Caco-2 (cell line): ENCODE measurements at regions not wholly inside any gene's neighbourhood (a gene's known extent, or its start where the extent isn't known, plus 50 kb on each side); places are given as distances from the start of the nearest gene placed in this dataset.
"Not testable (repeated sequence)": the region's sequence is repeated elsewhere in the genome, so short reads cannot be mapped to it uniquely, and the experiment has no call there.

Source experiments
- BruUV-seq: library from RNA; stranded (reverse); fragments of 400-500 nt; replicated peaks from 2 replicates; lab custom pipeline; 2021; lab: Mats Ljungman, UMichigan
- CTCF ChIA-PET: fragments of 300-600 bp; sonication (Branson Sonifier 250); formaldehyde crosslinking; loops from one replicate; lab custom pipeline; 2022; ENCODE audit warnings: antibody characterized with exemption; lab: Charles Lee
- POLR2A ChIA-PET: fragments of 300-600 bp; sonication (Branson Sonifier 250); formaldehyde crosslinking; loops from one replicate; lab custom pipeline; 2022; ENCODE audit warnings: antibody characterized with exemption; lab: Charles Lee
- DNase-seq, 2 experiments: peaks; one replicate each; pipeline versions ENCODE4 v3.0.0 to v3.0.0-alpha.2; 2020 to 2022
- H3K27me3 ChIP-seq: replicated peaks from 2 replicates; pipeline ENCODE4 v1.6.0; 2011; ENCODE audit warnings: low read length; ENCODE audit not compliant: control insufficient read depth, insufficient read depth
- H3K36me3 ChIP-seq: 2 replicates; pipeline ENCODE4 v1.5.1; 2011; ENCODE audit warnings: low read length; ENCODE audit not compliant: control insufficient read depth, insufficient read depth
- H3K4me1 ChIP-seq: fragments of 250-450 bp; sonication (Bioruptor Pico); 2 replicates; pipeline ENCODE4 v1.5.1; 2020; ENCODE audit warnings: mild to moderate bottlenecking
- H3K4me3 ChIP-seq: 2 replicates; pipeline ENCODE4 v1.5.1; 2011; ENCODE audit warnings: low read depth, mild to moderate bottlenecking, control low read depth, low read length
- H3K9me3 ChIP-seq: fragments of 250-450 bp; sonication (Bioruptor Pico); 2 replicates; pipeline ENCODE4 v1.5.1; 2020; ENCODE audit warnings: mild to moderate bottlenecking, moderate library complexity
- H3K27ac Mint-ChIP-seq: one replicate; pipeline ENCODE4 v1.8.0; 2022; ENCODE audit warnings: mixed read lengths; ENCODE audit not compliant: unreplicated experiment
- H3K27me3 Mint-ChIP-seq: one replicate; pipeline ENCODE4 v1.8.0; 2022; ENCODE audit warnings: mixed read lengths; ENCODE audit not compliant: insufficient read depth, unreplicated experiment
- H3K36me3 Mint-ChIP-seq: one replicate; pipeline ENCODE4 v1.8.0; 2022; ENCODE audit warnings: mild to moderate bottlenecking, mixed read lengths; ENCODE audit not compliant: insufficient read depth, unreplicated experiment
- H3K4me1 Mint-ChIP-seq: one replicate; pipeline ENCODE4 v1.8.0; 2022; ENCODE audit warnings: low read depth, mixed read lengths; ENCODE audit not compliant: unreplicated experiment
- H3K4me3 Mint-ChIP-seq: one replicate; pipeline ENCODE4 v1.8.0; 2022; ENCODE audit warnings: mild to moderate bottlenecking, moderate library complexity, mixed read lengths; ENCODE audit not compliant: unreplicated experiment
- H3K9me3 Mint-ChIP-seq: one replicate; pipeline ENCODE4 v1.8.0; 2022; ENCODE audit warnings: mixed read lengths; ENCODE audit not compliant: unreplicated experiment
- intact Hi-C: fragments of 100-400 bp; cut with micrococcal nuclease; formaldehyde crosslinking; loops from one replicate; pipeline ENCODE4 v1.10.0; 2022; ENCODE audit not compliant: unreplicated experiment
- TF ChIP-seq, protein P1 (sequence below), 2 experiments: fragments of 200-600 bp in 1 of 2; IDR thresholded peaks; 1 replicate in 1 of 2; 2 replicates in 1 of 2; pipeline versions ENCODE4 v1.5.1 to v1.8.0; 2011 to 2022; ENCODE audit warnings: antibody characterized with exemption in 1 of 2, control low read depth in 1 of 2, inconsistent platforms in 1 of 2, low read depth in 1 of 2, low read length in 1 of 2, mild to moderate bottlenecking in 1 of 2, moderate library complexity in 1 of 2; ENCODE audit not compliant: insufficient read depth in 1 of 2, severe bottlenecking in 1 of 2, unreplicated experiment in 1 of 2

GRCh38 chrX:30027636-30028035 lies 187.7 kb upstream of the MAGEB2 start:
- no peaks in the 10 kb centered on the region for H3K36me3 Mint-ChIP-seq
- no peak overlapping the region for H3K4me3 Mint-ChIP-seq
- no peaks in the 10 kb centered on the region for H3K27me3 ChIP-seq
- no peaks in the 10 kb centered on the region for H3K9me3 Mint-ChIP-seq
- DNase-seq = no peak
- no peak overlapping the region for H3K27ac Mint-ChIP-seq
- TF ChIP-seq, protein P1, sequence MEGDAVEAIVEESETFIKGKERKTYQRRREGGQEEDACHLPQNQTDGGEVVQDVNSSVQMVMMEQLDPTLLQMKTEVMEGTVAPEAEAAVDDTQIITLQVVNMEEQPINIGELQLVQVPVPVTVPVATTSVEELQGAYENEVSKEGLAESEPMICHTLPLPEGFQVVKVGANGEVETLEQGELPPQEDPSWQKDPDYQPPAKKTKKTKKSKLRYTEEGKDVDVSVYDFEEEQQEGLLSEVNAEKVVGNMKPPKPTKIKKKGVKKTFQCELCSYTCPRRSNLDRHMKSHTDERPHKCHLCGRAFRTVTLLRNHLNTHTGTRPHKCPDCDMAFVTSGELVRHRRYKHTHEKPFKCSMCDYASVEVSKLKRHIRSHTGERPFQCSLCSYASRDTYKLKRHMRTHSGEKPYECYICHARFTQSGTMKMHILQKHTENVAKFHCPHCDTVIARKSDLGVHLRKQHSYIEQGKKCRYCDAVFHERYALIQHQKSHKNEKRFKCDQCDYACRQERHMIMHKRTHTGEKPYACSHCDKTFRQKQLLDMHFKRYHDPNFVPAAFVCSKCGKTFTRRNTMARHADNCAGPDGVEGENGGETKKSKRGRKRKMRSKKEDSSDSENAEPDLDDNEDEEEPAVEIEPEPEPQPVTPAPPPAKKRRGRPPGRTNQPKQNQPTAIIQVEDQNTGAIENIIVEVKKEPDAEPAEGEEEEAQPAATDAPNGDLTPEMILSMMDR (IDR thresholded peaks at IDR 0.05; ENCODE audit: insufficient read depth in 1 of 2, low read depth in 1 of 2, low read length in 1 of 2, severe bottlenecking in 1 of 2, unreplicated experiment in 1 of 2) = no peak
- no TSS peak for BruUV-seq
- intact Hi-C loops = no loop called here
- H3K27me3 Mint-ChIP-seq = no peaks in the 10 kb centered on the region
- no peaks in the 10 kb centered on the region for H3K36me3 ChIP-seq
- no peaks in the 10 kb centered on the region for H3K4me1 ChIP-seq
- H3K4me1 Mint-ChIP-seq = no peaks in the 10 kb centered on the region
- H3K9me3 ChIP-seq = no peaks in the 10 kb centered on the region
- POLR2A ChIA-PET = no interaction called here
- CTCF ChIA-PET = no interaction called here
- no peak overlapping the region for H3K4me3 ChIP-seq

DNA sequence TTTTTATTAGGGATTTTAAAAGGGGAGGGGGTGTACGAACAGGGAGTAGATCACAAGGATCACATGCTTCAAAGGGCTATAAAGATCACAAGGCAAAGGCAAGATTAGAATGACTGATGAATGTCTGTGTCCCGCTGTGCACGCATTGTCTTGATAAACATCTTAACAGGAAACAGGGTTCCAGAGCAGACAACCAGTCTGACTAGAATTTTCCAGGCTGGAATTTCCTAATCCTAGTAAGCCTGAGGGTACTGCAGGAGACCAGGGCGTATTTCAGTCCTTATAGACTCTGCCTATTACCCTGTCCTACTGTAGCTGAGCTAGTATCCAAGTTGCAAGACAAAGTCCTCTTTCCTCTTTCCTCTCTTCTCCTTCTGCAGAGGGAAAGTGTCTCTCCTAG lies 179.0 kb upstream of the MAGEB2 start:
- H3K9me3 ChIP-seq, DNase-seq, CTCF ChIA-PET, H3K9me3 Mint-ChIP-seq, H3K4me1 Mint-ChIP-seq, H3K27ac Mint-ChIP-seq, BruUV-seq, intact Hi-C loops, H3K4me3 Mint-ChIP-seq, H3K36me3 Mint-ChIP-seq, H3K36me3 ChIP-seq, H3K27me3 ChIP-seq, POLR2A ChIA-PET, H3K27me3 Mint-ChIP-seq, H3K4me3 ChIP-seq, H3K4me1 ChIP-seq: not testable (repeated sequence)

GRCh38 chrX:30039768-30040167 lies 175.6 kb upstream of the MAGEB2 start:
- TF ChIP-seq, protein P1 (IDR thresholded peaks at IDR 0.05; ENCODE audit: insufficient read depth in 1 of 2, low read depth in 1 of 2, low read length in 1 of 2, severe bottlenecking in 1 of 2, unreplicated experiment in 1 of 2) = no peak
- Histone ChIP-seq H3K36me3 (no peaks in the 10 kb centered on the region), H3K27me3 (no peaks in the 10 kb centered on the region), H3K4me1 (no peaks in the 10 kb centered on the region), H3K9me3 (no peaks in the 10 kb centered on the region), H3K4me3 (no peak overlapping the region)
- ChIA-PET POLR2A (no interaction called here), CTCF (no interaction called here)
- H3K36me3 Mint-ChIP-seq = no peaks in the 10 kb centered on the region
- H3K4me1 Mint-ChIP-seq = no peaks in the 10 kb centered on the region
- intact Hi-C loops = no loop called here
- DNase-seq = no peak
- no peaks in the 10 kb centered on the region for H3K27me3 Mint-ChIP-seq
- no TSS peak for BruUV-seq
- H3K27ac Mint-ChIP-seq = no peak overlapping the region
- H3K9me3 Mint-ChIP-seq = no peaks in the 10 kb centered on the region
- no peak overlapping the region for H3K4me3 Mint-ChIP-seq

DNA sequence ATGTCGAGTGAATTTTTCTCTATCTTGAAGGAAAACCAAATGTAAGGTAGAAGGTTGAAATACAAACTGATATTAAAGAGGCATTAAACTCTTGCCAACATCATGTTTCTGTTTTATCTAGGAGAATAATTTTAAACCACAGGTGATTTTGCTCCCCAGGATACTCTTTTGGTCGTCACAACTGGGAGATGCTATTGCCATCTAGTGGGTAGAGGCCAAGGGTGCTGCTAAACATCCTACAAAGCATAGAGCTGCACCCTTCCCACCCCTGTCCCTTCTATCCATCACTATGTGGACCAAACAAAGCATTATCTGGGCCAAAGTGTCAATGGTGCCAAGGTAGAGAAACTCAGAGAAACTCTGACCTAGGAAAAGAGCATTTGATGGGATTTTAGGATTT lies 154.6 kb upstream of the MAGEB2 start:
- Mint-ChIP-seq H3K9me3 (no peaks in the 10 kb centered on the region), H3K36me3 (no peaks in the 10 kb centered on the region), H3K27me3 (peaks cover 3% of the 10 kb centered on the region), H3K4me3 (no peak overlapping the region), H3K4me1 (no peaks in the 10 kb centered on the region), H3K27ac (no peak overlapping the region)
- intact Hi-C loops = no loop called here
- DNase-seq = peak in 1 of 2 experiments; percentile 20
- Histone ChIP-seq H3K9me3 (no peaks in the 10 kb centered on the region), H3K4me1 (no peaks in the 10 kb centered on the region), H3K4me3 (no peak overlapping the region), H3K27me3 (no peaks in the 10 kb centered on the region), H3K36me3 (no peaks in the 10 kb centered on the region)
- ChIA-PET POLR2A (no interaction called here), CTCF (no interaction called here)
- no TSS peak for BruUV-seq
- TF ChIP-seq, protein P1 (IDR thresholded peaks at IDR 0.05; ENCODE audit: insufficient read depth in 1 of 2, low read depth in 1 of 2, low read length in 1 of 2, severe bottlenecking in 1 of 2, unreplicated experiment in 1 of 2) = peak; percentile 32 to 33
